Lower lobe of right lung (tissue), 2 donors: ENCODE measurements at regions not wholly inside any gene's neighbourhood (a gene's known extent, or its start where the extent isn't known, plus 50 kb on each side); places are given as distances from the start of the nearest gene placed in this dataset.
"Not testable (repeated sequence)": the region's sequence is repeated elsewhere in the genome, so short reads cannot be mapped to it uniquely, and the experiment has no call there.

Source experiments
- ATAC-seq, 2 donors: fragments of 200-7000 bp; cut with Tn5 transposase; one replicate each; pipeline ENCODE4 v1.9.1; 2020 to 2022; ENCODE audit warnings: mild to moderate bottlenecking in 2 of 2, moderate library complexity in 2 of 2
- DNase-seq: peaks from one replicate; pipeline ENCODE4 v3.0.0-alpha.2; 2020
- H3K27ac ChIP-seq: fragments of 200-600 bp; one replicate; pipeline ENCODE4 v1.8.0; 2022
- H3K27me3 ChIP-seq: fragments of 200-600 bp; one replicate; pipeline ENCODE4 v1.8.0; 2022; ENCODE audit warnings: low read depth
- H3K36me3 ChIP-seq: fragments of 200-600 bp; one replicate; pipeline ENCODE4 v1.8.0; 2022; ENCODE audit warnings: mild to moderate bottlenecking
- H3K4me1 ChIP-seq: fragments of 200-600 bp; one replicate; pipeline ENCODE4 v1.8.0; 2022
- H3K4me3 ChIP-seq: fragments of 200-600 bp; one replicate; pipeline ENCODE4 v1.8.0; 2022; ENCODE audit warnings: mild to moderate bottlenecking
- H3K9me3 ChIP-seq: fragments of 200-600 bp; one replicate; pipeline ENCODE4 v1.8.0; 2022
- intact Hi-C: fragments of 100-400 bp; cut with DNase I; formaldehyde crosslinking; loops from one replicate; pipeline ENCODE4 v1.11.0; 2022
- TF ChIP-seq, protein P1 (sequence below): fragments of 200-600 bp; IDR thresholded peaks from one replicate; pipeline ENCODE4 v1.8.0; 2022; ENCODE audit warnings: antibody characterized with exemption, mild to moderate bottlenecking
- donor health status: DM: no; HTN: yes; CAD: no; lungs with severe emphysema.

DNA sequence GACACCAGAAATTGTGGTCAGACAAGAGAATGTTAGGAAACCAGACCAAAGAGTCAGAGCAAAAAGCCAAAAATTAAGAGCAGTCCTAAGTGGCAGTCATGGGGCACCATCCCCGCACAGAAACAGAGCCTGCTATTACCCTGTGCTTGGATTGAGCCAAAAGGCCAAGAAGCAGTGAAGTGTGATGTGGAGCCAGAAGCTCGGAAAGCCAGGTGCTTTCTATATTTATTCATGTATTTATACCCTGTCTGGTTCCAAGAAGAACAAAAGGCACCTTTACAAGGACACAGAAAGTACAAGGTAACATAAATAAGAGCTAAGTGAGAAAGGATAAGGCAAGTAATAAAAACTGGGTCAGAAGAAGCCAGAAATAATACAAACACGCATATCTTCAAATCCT is 336.2 kb upstream of the CNR1 start:
- ATAC-seq (no peak), DNase-seq (no peak)
- no peaks in the 10 kb centered on the region for H3K27me3 ChIP-seq
- H3K27ac ChIP-seq: no peak overlapping the region
- no peaks in the 10 kb centered on the region for H3K4me1 ChIP-seq
- no peak overlapping the region for H3K4me3 ChIP-seq
- peaks cover 6% of the 10 kb centered on the region for H3K9me3 ChIP-seq
- intact Hi-C loops: no loop called here
- TF ChIP-seq, protein P1, sequence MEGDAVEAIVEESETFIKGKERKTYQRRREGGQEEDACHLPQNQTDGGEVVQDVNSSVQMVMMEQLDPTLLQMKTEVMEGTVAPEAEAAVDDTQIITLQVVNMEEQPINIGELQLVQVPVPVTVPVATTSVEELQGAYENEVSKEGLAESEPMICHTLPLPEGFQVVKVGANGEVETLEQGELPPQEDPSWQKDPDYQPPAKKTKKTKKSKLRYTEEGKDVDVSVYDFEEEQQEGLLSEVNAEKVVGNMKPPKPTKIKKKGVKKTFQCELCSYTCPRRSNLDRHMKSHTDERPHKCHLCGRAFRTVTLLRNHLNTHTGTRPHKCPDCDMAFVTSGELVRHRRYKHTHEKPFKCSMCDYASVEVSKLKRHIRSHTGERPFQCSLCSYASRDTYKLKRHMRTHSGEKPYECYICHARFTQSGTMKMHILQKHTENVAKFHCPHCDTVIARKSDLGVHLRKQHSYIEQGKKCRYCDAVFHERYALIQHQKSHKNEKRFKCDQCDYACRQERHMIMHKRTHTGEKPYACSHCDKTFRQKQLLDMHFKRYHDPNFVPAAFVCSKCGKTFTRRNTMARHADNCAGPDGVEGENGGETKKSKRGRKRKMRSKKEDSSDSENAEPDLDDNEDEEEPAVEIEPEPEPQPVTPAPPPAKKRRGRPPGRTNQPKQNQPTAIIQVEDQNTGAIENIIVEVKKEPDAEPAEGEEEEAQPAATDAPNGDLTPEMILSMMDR: no peak
- H3K36me3 ChIP-seq: no peaks in the 10 kb centered on the region

- no peaks in the 10 kb centered on the region for H3K27me3 ChIP-seq
- TF ChIP-seq, protein P1: no peak
- DNase-seq (no peak), ATAC-seq (no peak)
- no peak overlapping the region for H3K4me3 ChIP-seq
- intact Hi-C loops: no loop called here
- no peak overlapping the region for H3K27ac ChIP-seq
- no peaks in the 10 kb centered on the region for H3K4me1 ChIP-seq
- no peaks in the 10 kb centered on the region for H3K36me3 ChIP-seq
- H3K9me3 ChIP-seq: no peaks in the 10 kb centered on the region
Measured at GRCh38 chr6:88499845-88500699, 333.9 kb upstream of the CNR1 start.

DNA sequence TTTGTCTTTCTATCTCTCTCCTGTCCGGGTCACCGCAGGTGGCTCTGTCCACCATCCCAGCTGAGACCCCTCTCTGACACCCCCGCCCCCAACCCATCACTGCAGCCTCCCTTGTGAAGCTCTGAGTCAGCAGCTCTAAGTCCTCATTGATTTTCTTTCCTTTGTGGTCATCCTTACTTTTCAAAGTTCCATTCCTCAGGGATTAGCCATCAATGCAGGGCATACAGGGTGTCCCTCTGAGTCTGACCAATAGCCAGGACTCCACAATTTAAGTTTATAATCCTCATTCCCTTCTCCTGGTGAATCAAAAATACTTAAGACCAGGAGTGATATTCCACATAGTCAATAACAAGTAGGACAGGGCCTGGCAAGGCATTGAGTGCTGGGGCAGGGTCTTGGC is 333.3 kb upstream of the CNR1 start:
- no peak for ATAC-seq

GRCh38 chr6:88497403-88497802 is 331.3 kb upstream of the CNR1 start:
- H3K4me1 ChIP-seq, DNase-seq, H3K4me3 ChIP-seq, H3K27me3 ChIP-seq, H3K27ac ChIP-seq, intact Hi-C loops, H3K9me3 ChIP-seq, ATAC-seq, H3K36me3 ChIP-seq: not testable (repeated sequence)

More for the DNA sequence above, 333.3 kb upstream of the CNR1 start:
- Histone ChIP-seq H3K9me3 (no peaks in the 10 kb centered on the region), H3K36me3 (no peaks in the 10 kb centered on the region), H3K27me3 (no peaks in the 10 kb centered on the region), H3K27ac (no peak overlapping the region), H3K4me1 (no peaks in the 10 kb centered on the region), H3K4me3 (no peak overlapping the region)
- intact Hi-C loops: no loop called here
- TF ChIP-seq, protein P1: no peak
- DNase-seq: no peak

GRCh38 chr6:88494401-88495140 is 328.4 kb upstream of the CNR1 start:
- no peaks in the 10 kb centered on the region for H3K9me3 ChIP-seq
- no peaks in the 10 kb centered on the region for H3K36me3 ChIP-seq
- TF ChIP-seq, protein P1: no peak
- H3K27me3 ChIP-seq: no peaks in the 10 kb centered on the region
- DNase-seq: no peak
- no peak for ATAC-seq
- no peaks in the 10 kb centered on the region for H3K4me1 ChIP-seq
- intact Hi-C loops: no loop called here
- H3K4me3 ChIP-seq: no peak overlapping the region
- no peak overlapping the region for H3K27ac ChIP-seq

GRCh38 chr6:88493717-88494116 is 327.6 kb upstream of the CNR1 start:
- Histone ChIP-seq H3K27ac (no peak overlapping the region), H3K4me3 (no peak overlapping the region), H3K9me3 (no peaks in the 10 kb centered on the region), H3K4me1 (no peaks in the 10 kb centered on the region), H3K27me3 (no peaks in the 10 kb centered on the region), H3K36me3 (no peaks in the 10 kb centered on the region)
- TF ChIP-seq, protein P1: no peak
- ATAC-seq (no peak), DNase-seq (no peak)
- intact Hi-C loops: no loop called here
